Stimulated activated CD8-positive, alpha-beta memory T cell treated with anti-CD3 and anti-CD28 coated beads, Interleukin-12 subunit alpha, Interleukin-12 subunit beta, amount 100 ng/mL, for 24 hours (primary cell): ENCODE measurements at regions not wholly inside any gene's neighbourhood (a gene's known extent, or its start where the extent isn't known, plus 50 kb on each side); places are given as distances from the start of the nearest gene placed in this dataset.

Experiments
- DNase-seq: peaks from one replicate; pipeline ENCODE4 v3.0.0-alpha.2; 2020; ENCODE audit errors: extremely low read depth

- no peak for DNase-seq
These were observed 209.3 kb upstream of the SATB1 start for GRCh38 chr3:18634461-18634860.

- DNase-seq: no peak
These were observed 207.9 kb upstream of the SATB1 start for GRCh38 chr3:18633002-18633401.

- no peak for DNase-seq
These were observed 205.2 kb upstream of the SATB1 start for GRCh38 chr3:18630295-18630694.

- no peak for DNase-seq
These were observed 199.9 kb upstream of the SATB1 start for GRCh38 chr3:18625085-18625484.

- DNase-seq: no peak
These were observed 198.1 kb upstream of the SATB1 start for GRCh38 chr3:18623220-18623619.

GRCh38 chr3:18618723-18619122 is 193.6 kb upstream of the SATB1 start:
- DNase-seq: no peak

GRCh38 chr3:18611991-18612390 is 186.9 kb upstream of the SATB1 start:
- DNase-seq: no peak

- DNase-seq: no peak
These were observed 184.0 kb upstream of the SATB1 start for GRCh38 chr3:18609187-18609586.

- no peak for DNase-seq
These were observed 172.8 kb upstream of the SATB1 start for GRCh38 chr3:18597919-18598318.

GRCh38 chr3:18593231-18593630 is 168.1 kb upstream of the SATB1 start:
- no peak for DNase-seq

GRCh38 chr3:18591120-18591519 is 166.0 kb upstream of the SATB1 start:
- DNase-seq: no peak

GRCh38 chr3:18586076-18586475 is 160.9 kb upstream of the SATB1 start:
- DNase-seq: no peak

GRCh38 chr3:18585004-18585968 is 160.1 kb upstream of the SATB1 start:
- no peak for DNase-seq

GRCh38 chr3:18580268-18580667 is 155.1 kb upstream of the SATB1 start:
- no peak for DNase-seq

- DNase-seq: no peak
These were observed 154.5 kb upstream of the SATB1 start for GRCh38 chr3:18579661-18580060.

- DNase-seq: no peak
These were observed 150.4 kb upstream of the SATB1 start for GRCh38 chr3:18575573-18575972.

- no peak for DNase-seq
These were observed 147.7 kb upstream of the SATB1 start for GRCh38 chr3:18572809-18573208.

- no peak for DNase-seq
These were observed 142.2 kb upstream of the SATB1 start for GRCh38 chr3:18567293-18567692.

- no peak for DNase-seq
These were observed 137.4 kb upstream of the SATB1 start for GRCh38 chr3:18562364-18563154.

GRCh38 chr3:18559331-18559842 is 134.2 kb upstream of the SATB1 start:
- DNase-seq: no peak

GRCh38 chr3:18558507-18558906 is 133.4 kb upstream of the SATB1 start:
- DNase-seq: no peak

GRCh38 chr3:18557216-18557615 is 132.1 kb upstream of the SATB1 start:
- DNase-seq: no peak
